Mesenchymal stem cell (in vitro differentiated cells and primary cell): ENCODE measurements at regions not wholly inside any gene's neighbourhood (a gene's known extent, or its start where the extent isn't known, plus 50 kb on each side); places are given as distances from the start of the nearest gene placed in this dataset.

ENCODE experiments used
- DNase-seq: peaks from one replicate; pipeline ENCODE4 v3.0.0-alpha.2; 2013
- H2AFZ ChIP-seq: one replicate; pipeline ENCODE4 v1.6.1; 2013; ENCODE audit warnings: low read depth, mild to moderate bottlenecking, control low read depth, inconsistent platforms, low read length, moderate library complexity
- H2AK5ac ChIP-seq: 2 replicates; pipeline ENCODE4 v1.6.1; 2013; ENCODE audit warnings: low read length, moderate library complexity, mild to moderate bottlenecking, inconsistent platforms; ENCODE audit not compliant: severe bottlenecking
- H2BK120ac ChIP-seq: one replicate; pipeline ENCODE4 v1.6.1; 2013; ENCODE audit warnings: low read depth, mild to moderate bottlenecking, inconsistent platforms, low read length, moderate library complexity
- H2BK12ac ChIP-seq, 2 experiments: one replicate each; pipeline ENCODE4 v1.6.1; 2013; ENCODE audit warnings: inconsistent platforms in 2 of 2, low read length in 2 of 2, mild to moderate bottlenecking in 2 of 2, moderate library complexity in 2 of 2, control low read depth in 1 of 2
- H2BK15ac ChIP-seq: one replicate; pipeline ENCODE4 v1.6.1; 2013; ENCODE audit warnings: mild to moderate bottlenecking, low read depth, inconsistent platforms; ENCODE audit not compliant: poor library complexity, severe bottlenecking
- H2BK5ac ChIP-seq: 2 replicates; pipeline ENCODE4 v1.6.1; 2013; ENCODE audit warnings: low read depth, mild to moderate bottlenecking, low read length, control low read depth, inconsistent platforms; ENCODE audit not compliant: poor library complexity, severe bottlenecking
- H3K14ac ChIP-seq, 2 experiments: one replicate each; pipeline ENCODE4 v1.6.1; 2013; ENCODE audit warnings: inconsistent platforms in 2 of 2, low read length in 2 of 2, control low read depth in 1 of 2, mild to moderate bottlenecking in 1 of 2, moderate library complexity in 1 of 2
- H3K18ac ChIP-seq, 2 experiments: one replicate each; pipeline ENCODE4 v1.6.1; 2013; ENCODE audit warnings: inconsistent platforms in 2 of 2, low read length in 2 of 2, control low read depth in 1 of 2, low read depth in 1 of 2, mild to moderate bottlenecking in 1 of 2
- H3K23ac ChIP-seq, 2 experiments: one replicate each; pipeline ENCODE4 v1.6.1; 2013; ENCODE audit warnings: inconsistent platforms in 2 of 2, low read length in 2 of 2, mild to moderate bottlenecking in 2 of 2, moderate library complexity in 2 of 2, control low read depth in 1 of 2
- H3K27ac ChIP-seq: 2 replicates; pipeline ENCODE4 v1.5.1; 2013; ENCODE audit warnings: mild to moderate bottlenecking, moderate library complexity, low read length, control low read depth, inconsistent platforms; ENCODE audit not compliant: poor library complexity, severe bottlenecking
- H3K27me3 ChIP-seq, 2 experiments: 2 replicates each; pipeline versions ENCODE4 v1.6.1 to v1.7.0; 2013; ENCODE audit warnings: low read length in 2 of 2, mild to moderate bottlenecking in 2 of 2, moderate library complexity in 2 of 2, control low read depth in 1 of 2, inconsistent platforms in 1 of 2; ENCODE audit not compliant: control insufficient read depth in 1 of 2, insufficient read depth in 1 of 2
- H3K36me3 ChIP-seq, 2 experiments: 2 replicates each; pipeline versions ENCODE4 v1.6.1 to v1.7.0; 2013; ENCODE audit warnings: low read length in 2 of 2, control low read depth in 1 of 2, inconsistent platforms in 1 of 2, low read depth in 1 of 2, mild to moderate bottlenecking in 1 of 2; ENCODE audit not compliant: insufficient read depth in 2 of 2, control insufficient read depth in 1 of 2
- H3K4ac ChIP-seq, 2 experiments: one replicate each; pipeline ENCODE4 v1.6.1; 2013; ENCODE audit warnings: inconsistent platforms in 2 of 2, low read length in 2 of 2, mild to moderate bottlenecking in 2 of 2, moderate library complexity in 2 of 2, control low read depth in 1 of 2, low read depth in 1 of 2
- H3K4me1 ChIP-seq: 2 replicates; pipeline ENCODE4 v1.6.1; 2013; ENCODE audit warnings: low read depth, low read length, control low read depth; ENCODE audit not compliant: control insufficient read depth, insufficient read depth
- H3K4me2 ChIP-seq: 2 replicates; pipeline ENCODE4 v1.6.1; 2013; ENCODE audit warnings: low read length, mild to moderate bottlenecking, inconsistent platforms; ENCODE audit not compliant: poor library complexity, severe bottlenecking
- H3K4me3 ChIP-seq, 2 experiments: 2 replicates each; pipeline versions ENCODE4 v1.5.1 to v1.7.0; 2013; ENCODE audit warnings: low read length in 2 of 2, mild to moderate bottlenecking in 2 of 2, control low read depth in 1 of 2, low read depth in 1 of 2; ENCODE audit not compliant: insufficient read depth in 1 of 2
- H3K79me1 ChIP-seq: replicated peaks from 2 replicates; pipeline ENCODE4 v1.6.1; 2013; ENCODE audit warnings: mild to moderate bottlenecking, control low read depth, low read length, inconsistent platforms; ENCODE audit not compliant: poor library complexity, severe bottlenecking
- H3K9ac ChIP-seq: 2 replicates; pipeline ENCODE4 v1.7.0; 2013; ENCODE audit warnings: mild to moderate bottlenecking, low read length, moderate library complexity
- H3K9me3 ChIP-seq: 2 replicates; pipeline ENCODE4 v1.7.0; 2013; ENCODE audit warnings: mild to moderate bottlenecking, low read length; ENCODE audit not compliant: control insufficient read depth
- H4K8ac ChIP-seq: one replicate; pipeline ENCODE4 v1.6.1; 2013; ENCODE audit warnings: inconsistent platforms, mild to moderate bottlenecking, low read length, moderate library complexity
- H4K91ac ChIP-seq: one replicate; pipeline ENCODE4 v1.6.1; 2013; ENCODE audit warnings: mild to moderate bottlenecking, low read length, inconsistent platforms
- WGBS: methylation state at CpG from one replicate; pipeline ENCODE4 v1.1.7; 2013; ENCODE audit warnings: mixed read lengths; 5-methylcytosine and 5-hydroxymethylcytosine counted together

GRCh38 chr2:19228181-19228593 lies 130.2 kb downstream of the OSR1 start:
- no peaks in the 10 kb centered on the region for H3K36me3 ChIP-seq
- H4K91ac ChIP-seq, result no peak overlapping the region
- no peak overlapping the region for H3K9ac ChIP-seq
- H4K8ac ChIP-seq, result no peak overlapping the region
- no peaks in the 10 kb centered on the region for H3K27me3 ChIP-seq
- no peak overlapping the region for H2AK5ac ChIP-seq
- H2BK5ac ChIP-seq, result no peak overlapping the region
- peak overlapping the region in 1 of 2 experiments; percentile 14 for H3K14ac ChIP-seq
- H3K18ac ChIP-seq, result no peak overlapping the region
- no peak overlapping the region for H2BK12ac ChIP-seq
- no peak overlapping the region for H3K4ac ChIP-seq
- peaks cover 3% of the 10 kb centered on the region for H3K4me1 ChIP-seq
- no peak overlapping the region for H3K4me2 ChIP-seq
- no peak for DNase-seq
- no peak overlapping the region for H2AFZ ChIP-seq
- no peaks in the 10 kb centered on the region for H3K9me3 ChIP-seq
- no peak overlapping the region for H3K27ac ChIP-seq
- no peak overlapping the region for H2BK15ac ChIP-seq
- WGBS, result 58% methylated on average over 3 of the region's 3 CpGs
- H2BK120ac ChIP-seq, result no peak overlapping the region
- H3K4me3 ChIP-seq, result no peak overlapping the region
- H3K79me1 ChIP-seq, result no peaks in the 10 kb centered on the region
- no peak overlapping the region for H3K23ac ChIP-seq

- H3K14ac ChIP-seq, result no peak overlapping the region
- H3K27me3 ChIP-seq, result no peaks in the 10 kb centered on the region
- H3K9ac ChIP-seq, result no peak overlapping the region
- no peak overlapping the region for H3K18ac ChIP-seq
- no peak overlapping the region for H2AFZ ChIP-seq
- no peak overlapping the region for H4K8ac ChIP-seq
- no peak overlapping the region for H2AK5ac ChIP-seq
- no peak for DNase-seq
- no peak overlapping the region for H2BK15ac ChIP-seq
- no peaks in the 10 kb centered on the region for H3K79me1 ChIP-seq
- 90% methylated on average over 4 of the region's 4 CpGs for WGBS
- H3K27ac ChIP-seq, result no peak overlapping the region
- no peak overlapping the region for H2BK120ac ChIP-seq
- no peak overlapping the region for H2BK5ac ChIP-seq
- no peak overlapping the region for H3K4me3 ChIP-seq
- H3K23ac ChIP-seq, result no peak overlapping the region
- no peak overlapping the region for H2BK12ac ChIP-seq
- no peak overlapping the region for H3K4ac ChIP-seq
- H3K4me1 ChIP-seq, result peaks cover 3% of the 10 kb centered on the region
- no peaks in the 10 kb centered on the region for H3K9me3 ChIP-seq
- H4K91ac ChIP-seq, result no peak overlapping the region
- no peak overlapping the region for H3K4me2 ChIP-seq
- no peaks in the 10 kb centered on the region for H3K36me3 ChIP-seq
These were observed 131.6 kb downstream of the OSR1 start for GRCh38 chr2:19226871-19227270.

GRCh38 chr2:19226386-19226785 lies 132.0 kb downstream of the OSR1 start:
- no peak overlapping the region for H3K23ac ChIP-seq
- no peak overlapping the region for H4K8ac ChIP-seq
- no peak overlapping the region for H2AFZ ChIP-seq
- no peak overlapping the region for H2BK5ac ChIP-seq
- H3K9me3 ChIP-seq, result no peaks in the 10 kb centered on the region
- H3K79me1 ChIP-seq, result no peaks in the 10 kb centered on the region
- H2BK12ac ChIP-seq, result no peak overlapping the region
- no peak overlapping the region for H3K18ac ChIP-seq
- H3K4me2 ChIP-seq, result no peak overlapping the region
- H2BK120ac ChIP-seq, result no peak overlapping the region
- no peak overlapping the region for H3K4ac ChIP-seq
- H3K4me3 ChIP-seq, result no peak overlapping the region
- no peak overlapping the region for H2AK5ac ChIP-seq
- H3K14ac ChIP-seq, result no peak overlapping the region
- no peak overlapping the region for H3K27ac ChIP-seq
- WGBS, result 87% methylated on average over 6 of the region's 6 CpGs
- no peaks in the 10 kb centered on the region for H3K27me3 ChIP-seq
- no peak overlapping the region for H4K91ac ChIP-seq
- H3K9ac ChIP-seq, result no peak overlapping the region
- no peak overlapping the region for H2BK15ac ChIP-seq
- peaks cover 3% of the 10 kb centered on the region for H3K4me1 ChIP-seq
- H3K36me3 ChIP-seq, result no peaks in the 10 kb centered on the region
- DNase-seq, result no peak

GRCh38 chr2:19225931-19226330 lies 132.5 kb downstream of the OSR1 start:
- no peak overlapping the region for H2BK15ac ChIP-seq
- no peaks in the 10 kb centered on the region for H3K36me3 ChIP-seq
- H3K4ac ChIP-seq, result no peak overlapping the region
- DNase-seq, result no peak
- 90% methylated on average over 1 of the region's 1 CpG for WGBS
- no peaks in the 10 kb centered on the region for H3K27me3 ChIP-seq
- no peak overlapping the region for H2AK5ac ChIP-seq
- no peak overlapping the region for H2BK120ac ChIP-seq
- H3K27ac ChIP-seq, result no peak overlapping the region
- no peak overlapping the region for H4K8ac ChIP-seq
- no peak overlapping the region for H2BK5ac ChIP-seq
- H2BK12ac ChIP-seq, result no peak overlapping the region
- H3K23ac ChIP-seq, result no peak overlapping the region
- H2AFZ ChIP-seq, result no peak overlapping the region
- H3K9ac ChIP-seq, result no peak overlapping the region
- H3K4me1 ChIP-seq, result peaks cover 3% of the 10 kb centered on the region
- H3K79me1 ChIP-seq, result no peaks in the 10 kb centered on the region
- no peak overlapping the region for H3K18ac ChIP-seq
- H4K91ac ChIP-seq, result no peak overlapping the region
- no peak overlapping the region for H3K14ac ChIP-seq
- no peak overlapping the region for H3K4me2 ChIP-seq
- no peak overlapping the region for H3K4me3 ChIP-seq
- no peaks in the 10 kb centered on the region for H3K9me3 ChIP-seq
